SK-N-SH (cell line): ENCODE measurements at regions not wholly inside any gene's neighbourhood (a gene's known extent, or its start where the extent isn't known, plus 50 kb on each side); places are given as distances from the start of the nearest gene placed in this dataset.

Experiments
- EP300 ChIP-seq, 2 experiments: IDR thresholded peaks; 2 replicates each; pipeline versions ENCODE4 v1.4.0 to v1.6.1; 2012; ENCODE audit warnings: borderline replicate concordance in 1 of 2, low read depth in 1 of 2, low read length in 1 of 2
- JUND ChIP-seq: IDR thresholded peaks from 2 replicates; pipeline ENCODE4 v1.4.0; 2012
- MEF2A ChIP-seq: IDR thresholded peaks from 2 replicates; pipeline ENCODE4 v1.4.0; 2012; ENCODE audit warnings: low read depth, borderline replicate concordance
- NFIC ChIP-seq: IDR thresholded peaks from 2 replicates; pipeline ENCODE4 v1.4.0; 2012; ENCODE audit warnings: borderline replicate concordance
- RAD21 ChIP-seq: IDR thresholded peaks from 2 replicates; pipeline ENCODE4 v1.6.1; 2012; ENCODE audit warnings: mild to moderate bottlenecking, low read length
- RFX5 ChIP-seq: IDR thresholded peaks from 2 replicates; pipeline ENCODE4 v1.6.1; 2012; ENCODE audit warnings: mild to moderate bottlenecking, improper control_type of control experiment, low read length
- TCF12 ChIP-seq: IDR thresholded peaks from 2 replicates; pipeline ENCODE4 v1.4.0; 2012
- TEAD4 ChIP-seq: IDR thresholded peaks from 2 replicates; pipeline ENCODE4 v1.4.0; 2012; ENCODE audit warnings: mild to moderate bottlenecking, borderline replicate concordance; ENCODE audit not compliant: insufficient read depth
- TF ChIP-seq, protein P1 (sequence below): fragments of 200-600 bp; sonication (generic); IDR thresholded peaks from 2 replicates; pipeline ENCODE4 v1.6.1; 2017; ENCODE audit warnings: antibody characterized with exemption, mild to moderate bottlenecking, moderate library complexity
- TF ChIP-seq, protein P2 (sequence below): IDR thresholded peaks from 2 replicates; pipeline ENCODE4 v1.6.1; 2012; ENCODE audit warnings: mild to moderate bottlenecking, low read depth, low read length, moderate library complexity

DNA sequence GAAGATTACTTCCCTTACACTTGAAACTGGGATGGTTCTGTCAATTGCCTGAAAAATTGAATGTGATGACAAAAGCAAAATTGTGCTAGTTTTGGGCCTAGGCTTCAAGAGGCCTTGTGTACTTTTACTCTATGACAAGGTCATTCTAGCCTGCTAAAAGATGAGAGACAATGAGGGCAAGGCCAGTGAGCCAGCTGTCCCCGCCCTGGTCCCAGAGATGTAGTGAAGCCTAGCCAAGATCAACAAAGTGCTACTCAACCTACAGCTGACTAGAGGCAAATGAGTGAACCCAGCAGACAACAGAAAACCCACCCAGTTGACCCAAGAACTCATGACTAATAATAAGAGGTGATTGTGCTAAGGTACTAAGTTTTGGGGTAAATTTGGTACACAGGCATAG lies 248.7 kb downstream of the IL15 start:
- TF ChIP-seq RAD21 (no peak), MEF2A (no peak), RFX5 (no peak), EP300 (IDR thresholded peaks at IDR 0.05; ENCODE audit: borderline replicate concordance in 1 of 2, low read depth in 1 of 2, low read length in 1 of 2) (no peak), JUND (no peak), TCF12 (no peak), NFIC (no peak), TEAD4 (no peak)
- TF ChIP-seq, protein P1, sequence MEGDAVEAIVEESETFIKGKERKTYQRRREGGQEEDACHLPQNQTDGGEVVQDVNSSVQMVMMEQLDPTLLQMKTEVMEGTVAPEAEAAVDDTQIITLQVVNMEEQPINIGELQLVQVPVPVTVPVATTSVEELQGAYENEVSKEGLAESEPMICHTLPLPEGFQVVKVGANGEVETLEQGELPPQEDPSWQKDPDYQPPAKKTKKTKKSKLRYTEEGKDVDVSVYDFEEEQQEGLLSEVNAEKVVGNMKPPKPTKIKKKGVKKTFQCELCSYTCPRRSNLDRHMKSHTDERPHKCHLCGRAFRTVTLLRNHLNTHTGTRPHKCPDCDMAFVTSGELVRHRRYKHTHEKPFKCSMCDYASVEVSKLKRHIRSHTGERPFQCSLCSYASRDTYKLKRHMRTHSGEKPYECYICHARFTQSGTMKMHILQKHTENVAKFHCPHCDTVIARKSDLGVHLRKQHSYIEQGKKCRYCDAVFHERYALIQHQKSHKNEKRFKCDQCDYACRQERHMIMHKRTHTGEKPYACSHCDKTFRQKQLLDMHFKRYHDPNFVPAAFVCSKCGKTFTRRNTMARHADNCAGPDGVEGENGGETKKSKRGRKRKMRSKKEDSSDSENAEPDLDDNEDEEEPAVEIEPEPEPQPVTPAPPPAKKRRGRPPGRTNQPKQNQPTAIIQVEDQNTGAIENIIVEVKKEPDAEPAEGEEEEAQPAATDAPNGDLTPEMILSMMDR = no peak
- TF ChIP-seq, protein P2, sequence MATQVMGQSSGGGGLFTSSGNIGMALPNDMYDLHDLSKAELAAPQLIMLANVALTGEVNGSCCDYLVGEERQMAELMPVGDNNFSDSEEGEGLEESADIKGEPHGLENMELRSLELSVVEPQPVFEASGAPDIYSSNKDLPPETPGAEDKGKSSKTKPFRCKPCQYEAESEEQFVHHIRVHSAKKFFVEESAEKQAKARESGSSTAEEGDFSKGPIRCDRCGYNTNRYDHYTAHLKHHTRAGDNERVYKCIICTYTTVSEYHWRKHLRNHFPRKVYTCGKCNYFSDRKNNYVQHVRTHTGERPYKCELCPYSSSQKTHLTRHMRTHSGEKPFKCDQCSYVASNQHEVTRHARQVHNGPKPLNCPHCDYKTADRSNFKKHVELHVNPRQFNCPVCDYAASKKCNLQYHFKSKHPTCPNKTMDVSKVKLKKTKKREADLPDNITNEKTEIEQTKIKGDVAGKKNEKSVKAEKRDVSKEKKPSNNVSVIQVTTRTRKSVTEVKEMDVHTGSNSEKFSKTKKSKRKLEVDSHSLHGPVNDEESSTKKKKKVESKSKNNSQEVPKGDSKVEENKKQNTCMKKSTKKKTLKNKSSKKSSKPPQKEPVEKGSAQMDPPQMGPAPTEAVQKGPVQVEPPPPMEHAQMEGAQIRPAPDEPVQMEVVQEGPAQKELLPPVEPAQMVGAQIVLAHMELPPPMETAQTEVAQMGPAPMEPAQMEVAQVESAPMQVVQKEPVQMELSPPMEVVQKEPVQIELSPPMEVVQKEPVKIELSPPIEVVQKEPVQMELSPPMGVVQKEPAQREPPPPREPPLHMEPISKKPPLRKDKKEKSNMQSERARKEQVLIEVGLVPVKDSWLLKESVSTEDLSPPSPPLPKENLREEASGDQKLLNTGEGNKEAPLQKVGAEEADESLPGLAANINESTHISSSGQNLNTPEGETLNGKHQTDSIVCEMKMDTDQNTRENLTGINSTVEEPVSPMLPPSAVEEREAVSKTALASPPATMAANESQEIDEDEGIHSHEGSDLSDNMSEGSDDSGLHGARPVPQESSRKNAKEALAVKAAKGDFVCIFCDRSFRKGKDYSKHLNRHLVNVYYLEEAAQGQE = no peak
